ENCODE measurements at regions not wholly inside any gene's neighbourhood (a gene's known extent, or its start where the extent isn't known, plus 50 kb on each side); places are given as distances from the start of the nearest gene placed in this dataset.

- H3K9me3 ChIP-seq: no peaks in the 10 kb centered on the region
- no peaks in the 10 kb centered on the region for H3K4me1 ChIP-seq
- 58% methylated on average over 5 of the region's 5 CpGs for WGBS (ENCODE audit: missing lambda C conversion rate)
- H3K27ac ChIP-seq: peak overlapping the region in 1 of 2 experiments; percentile 52; a peak in 1 of 6 replicates
- TF ChIP-seq CEBPB (IDR thresholded peaks at IDR 0.05): no peak
- DNase-seq (ENCODE audit: low read depth in 1 of 2, low spot score in 1 of 2) (peak in 1 of 2 experiments; percentile 11), ATAC-seq (no peak), FAIRE-seq (no peak)
- H3K4me3 ChIP-seq: no peak overlapping the region
- peak overlapping the region; percentile 30; the same call in 1 of the 3 replicates for H3K4me2 ChIP-seq
- ChIA-PET CTCF (no interaction called here), POLR2A (no interaction called here)
Observed at GRCh38 chr4:188934320-188934962, 795.2 kb downstream of the TRIML1 start.

GRCh38 chr4:188941524-188942119 lies 802.4 kb downstream of the TRIML1 start:
- peak; percentile 100 for ATAC-seq
- H3K4me2 ChIP-seq: peak overlapping the region; percentile 46
- ChIA-PET POLR2A (no interaction called here), CTCF (no interaction called here)
- no peak for FAIRE-seq
- peak overlapping the region; percentile 74 to 85 for H3K27ac ChIP-seq
- peaks cover 6% of the 10 kb centered on the region; the same call in 1 of the 3 replicates for H3K4me1 ChIP-seq
- H3K9me3 ChIP-seq: peaks cover 11% of the 10 kb centered on the region; the same call in 2 of the 3 replicates
- peak; percentile 58 to 90 for DNase-seq (ENCODE audit: low read depth in 1 of 2, low spot score in 1 of 2)
- 0% methylated on average over 3 of the region's 3 CpGs for WGBS (ENCODE audit: missing lambda C conversion rate)
- H3K4me3 ChIP-seq: no peak overlapping the region
- peak; percentile 96 for TF ChIP-seq MAFK (IDR thresholded peaks at IDR 0.05; ENCODE audit: partially characterized antibody)
- TF ChIP-seq BCL3 (IDR thresholded peaks at IDR 0.05): no peak; the same call in 2 of the 3 replicates
- TF ChIP-seq KDM5A (IDR thresholded peaks at IDR 0.05): no peak
- TF ChIP-seq RAD21 (conservative IDR thresholded peaks at IDR 0.05 in 1 of 2, IDR thresholded peaks at IDR 0.05 in 1 of 2): peak; percentile 1 to 32; a peak in 3 of 5 replicates
- no peak for TF ChIP-seq FOSB (CRISPR knock-in tag; IDR thresholded peaks at IDR 0.05)
- no peak for TF ChIP-seq NPAS2 (CRISPR knock-in tag; IDR thresholded peaks at IDR 0.05; ENCODE audit: borderline replicate concordance)
- TF ChIP-seq RARB (CRISPR knock-in tag; IDR thresholded peaks at IDR 0.05): no peak
- no peak for TF ChIP-seq ESRRA (IDR thresholded peaks at IDR 0.05; ENCODE audit: borderline replicate concordance, low read length)
- TF ChIP-seq FOXS1 (CRISPR knock-in tag; IDR thresholded peaks at IDR 0.05): no peak
- TF ChIP-seq ZNF302 (CRISPR knock-in tag; IDR thresholded peaks at IDR 0.05): no peak
- TF ChIP-seq BHLHE40 (IDR thresholded peaks at IDR 0.05; ENCODE audit: low read depth, low read length): no peak
- TF ChIP-seq KDM1A (IDR thresholded peaks at IDR 0.05; ENCODE audit: low read depth): no peak
- no peak for TF ChIP-seq HES2 (IDR thresholded peaks at IDR 0.05)
- no peak for TF ChIP-seq PHF8 (IDR thresholded peaks at IDR 0.05; ENCODE audit: borderline replicate concordance, low read depth)
- peak; percentile 34 to 86; a peak in 3 of 4 replicates for TF ChIP-seq CEBPB (IDR thresholded peaks at IDR 0.05)
- TF ChIP-seq HMGXB4 (CRISPR knock-in tag; IDR thresholded peaks at IDR 0.05; ENCODE audit: borderline replicate concordance): no peak
- no peak for TF ChIP-seq E2F6 (IDR thresholded peaks at IDR 0.05; ENCODE audit: borderline replicate concordance, low read depth)
- no peak for TF ChIP-seq ZFP36 (IDR thresholded peaks at IDR 0.05; ENCODE audit: borderline replicate concordance, partially characterized antibody)
- no peak for TF ChIP-seq RCOR1 (IDR thresholded peaks at IDR 0.05; ENCODE audit: low read depth, low read length)
- TF ChIP-seq USF2 (IDR thresholded peaks at IDR 0.05): no peak
- TF ChIP-seq JUN (IDR thresholded peaks at IDR 0.05): peak in 1 of 2 experiments; percentile 60; a peak in 1 of 5 replicates
- peak; percentile 89 for TF ChIP-seq FOSL2 (IDR thresholded peaks at IDR 0.05)
- TF ChIP-seq FOSL2 (CRISPR knock-in tag; IDR thresholded peaks at IDR 0.05): peak; percentile 93
- no peak for TF ChIP-seq HOXB13 (CRISPR knock-in tag; IDR thresholded peaks at IDR 0.05; ENCODE audit: low read depth)
- no peak for TF ChIP-seq CTCF (IDR thresholded peaks at IDR 0.05)
- 0 out of 3 replicates have a peak, but pooled peaks have one; percentile 5 for TF ChIP-seq SMC3 (IDR thresholded peaks at IDR 0.05)
- TF ChIP-seq GATA3 (IDR thresholded peaks at IDR 0.05; ENCODE audit: borderline replicate concordance): peak; percentile 63; the same call in 1 of the 2 replicates
- TF ChIP-seq CBX8 (IDR thresholded peaks at IDR 0.05): no peak
- no peak for TF ChIP-seq ZSCAN20 (CRISPR knock-in tag; IDR thresholded peaks at IDR 0.05)
- peak; percentile 94 for TF ChIP-seq JUNB (IDR thresholded peaks at IDR 0.05)
- no peak for TF ChIP-seq RFX5 (IDR thresholded peaks at IDR 0.05)

All from A549 (cell line).